HCT116 (cell line): ENCODE measurements at regions not wholly inside any gene's neighbourhood (a gene's known extent, or its start where the extent isn't known, plus 50 kb on each side); places are given as distances from the start of the nearest gene placed in this dataset.
A peak's percentile ranks its signal among the peaks of the same experiment; 100 is the strongest.

ENCODE experiments used
- ATAC-seq: fragments of 200-7000 bp; cut with Tn5 transposase; 2 replicates; pipeline ENCODE4 v1.9.1; 2020; ENCODE audit warnings: mild to moderate bottlenecking, moderate library complexity
- BruUV-seq: library from RNA; stranded (reverse); fragments of 400-500 nt; replicated peaks from 2 replicates; lab custom pipeline; 2021; lab: Mats Ljungman, UMichigan
- CTCF ChIA-PET: fragments of 300-600 bp; sonication (Branson Sonifier 250); formaldehyde crosslinking; loops from one replicate; lab custom pipeline; 2021; ENCODE audit warnings: antibody characterized with exemption; lab: Charles Lee
- POLR2A ChIA-PET: fragments of 300-600, 350-600 bp; sonication (Branson Sonifier 250); formaldehyde crosslinking; loops from one replicate; lab custom pipeline; 2021; ENCODE audit warnings: antibody characterized with exemption; lab: Charles Lee
- RAD21 ChIA-PET, 2 experiments: fragments of 300-600 bp; sonication (Branson Sonifier 250); formaldehyde crosslinking; loops; one replicate each; lab custom pipeline; 2023; ENCODE audit warnings: low total read pairs in 2 of 2; ENCODE audit not compliant: uncharacterized antibody in 2 of 2, unreplicated experiment in 2 of 2, low non-redundant PET in 1 of 2; lab: Charles Lee
- DNase-seq: peaks from one replicate; pipeline ENCODE4 v3.0.0-alpha.2; 2010; ENCODE audit warnings: low read depth, low spot score
- H2AFZ ChIP-seq: fragments of 200-600 bp; shearing (Covaris generic), sonication (generic); 2 replicates; pipeline ENCODE4 v1.6.1; 2017; ENCODE audit warnings: low read depth, mixed run types, mixed read lengths, antibody characterized with exemption, low read length; ENCODE audit not compliant: poor library complexity, severe bottlenecking
- H3K27ac ChIP-seq: 2 replicates; pipeline ENCODE4 v1.5.1; 2012; ENCODE audit warnings: low read depth, low read length
- H3K27me3 ChIP-seq: fragments of 200-600 bp; sonication (generic); 2 replicates; pipeline ENCODE4 v1.6.1; 2016; ENCODE audit warnings: mixed run types, low read length, mixed read lengths; ENCODE audit not compliant: insufficient read depth
- H3K36me3 ChIP-seq, 2 experiments: fragments of 200-500 bp in 1 of 2; fragments of 200-600 bp in 1 of 2; sonication (Bioruptor generic) in 1 of 2; sonication (generic) in 1 of 2; 2 replicates each; pipeline versions ENCODE4 v1.5.1 to v1.6.1; 2014 to 2016; ENCODE audit warnings: low read length in 2 of 2, inconsistent platforms in 1 of 2, mixed read lengths in 1 of 2, mixed run types in 1 of 2; ENCODE audit not compliant: insufficient read depth in 2 of 2, control insufficient read depth in 1 of 2
- H3K4me1 ChIP-seq, 2 experiments: fragments of 200-600 bp in 1 of 2; sonication (generic) in 1 of 2; 2 replicates each; pipeline versions ENCODE4 v1.5.1 to v1.6.1; 2012 to 2017; ENCODE audit warnings: low read length in 2 of 2, inconsistent platforms in 1 of 2, mild to moderate bottlenecking in 1 of 2, mixed read lengths in 1 of 2, mixed run types in 1 of 2, moderate library complexity in 1 of 2; ENCODE audit not compliant: insufficient read depth in 2 of 2, control insufficient read depth in 1 of 2
- H3K4me2 ChIP-seq: fragments of 200-600 bp; sonication (generic); 2 replicates; pipeline ENCODE4 v1.6.1; 2017; ENCODE audit warnings: mixed run types, low read length, mixed read lengths
- H3K4me3 ChIP-seq, 2 experiments: fragments of 200-600 bp in 1 of 2; sonication (generic) in 1 of 2; replicated peaks in 1 of 2; 2 replicates each; pipeline ENCODE4 v1.5.1; 2011 to 2016; ENCODE audit warnings: low read length in 2 of 2, control low read depth in 1 of 2, low read depth in 1 of 2, mild to moderate bottlenecking in 1 of 2, mixed read lengths in 1 of 2, mixed run types in 1 of 2
- H3K79me2 ChIP-seq: fragments of 200-600 bp; sonication (generic); 2 replicates; pipeline ENCODE4 v1.6.1; 2017; ENCODE audit warnings: mild to moderate bottlenecking, mixed run types, low read length, moderate library complexity, mixed read lengths; ENCODE audit not compliant: insufficient read depth
- H3K9ac ChIP-seq: fragments of 200-600 bp; sonication (generic); 2 replicates; pipeline ENCODE4 v1.6.1; 2016; ENCODE audit warnings: low read length, mixed read lengths
- H3K9me2 ChIP-seq: fragments of 200-600 bp; sonication (generic), shearing (Covaris generic); 2 replicates; pipeline ENCODE4 v1.6.1; 2017; ENCODE audit warnings: mixed run types, mild to moderate bottlenecking, moderate library complexity; ENCODE audit not compliant: insufficient read depth
- H3K9me3 ChIP-seq, 2 experiments: fragments of 200-500 bp in 1 of 2; fragments of 200-600 bp in 1 of 2; sonication (Bioruptor generic) in 1 of 2; sonication (generic) in 1 of 2; 2 replicates each; pipeline ENCODE4 v1.6.1; 2014 to 2017; ENCODE audit warnings: low read length in 2 of 2, mixed read lengths in 2 of 2, inconsistent platforms in 1 of 2, low read depth in 1 of 2, mild to moderate bottlenecking in 1 of 2, mixed run types in 1 of 2, moderate library complexity in 1 of 2; ENCODE audit not compliant: control insufficient read depth in 1 of 2, insufficient read depth in 1 of 2
- H4K20me1 ChIP-seq: fragments of 200-600 bp; sonication (generic), shearing (Covaris generic); 2 replicates; pipeline ENCODE4 v1.6.1; 2017; ENCODE audit warnings: mixed run types, mild to moderate bottlenecking, moderate library complexity; ENCODE audit not compliant: insufficient read depth
- CBX3 ChIP-seq: IDR thresholded peaks from 2 replicates; pipeline ENCODE4 v1.6.1; 2012; ENCODE audit warnings: low read depth
- CTCF ChIP-seq, 3 experiments: fragments of 200-600 bp in 1 of 3; sonication (generic) in 1 of 3; IDR thresholded peaks in 2 of 3; conservative IDR thresholded peaks in 1 of 3; 2 replicates each; pipeline ENCODE4 v1.5.1; 2012 to 2017; ENCODE audit warnings: low read depth in 2 of 3, low read length in 2 of 3, antibody characterized with exemption in 1 of 3, borderline replicate concordance in 1 of 3, control low read depth in 1 of 3, mild to moderate bottlenecking in 1 of 3, mixed read lengths in 1 of 3, mixed run types in 1 of 3, moderate library complexity in 1 of 3; ENCODE audit not compliant: insufficient read depth in 1 of 3
- EZH2phosphoT487 ChIP-seq: fragments of 200-600 bp; IDR thresholded peaks from 2 replicates; pipeline ENCODE4 v1.6.1; 2018; ENCODE audit warnings: antibody characterized with exemption, borderline replicate concordance
- REST ChIP-seq: IDR thresholded peaks from 2 replicates; pipeline ENCODE4 v1.6.1; 2012; ENCODE audit warnings: low read depth
- SIN3A ChIP-seq: IDR thresholded peaks from 2 replicates; pipeline ENCODE4 v1.6.1; 2012; ENCODE audit warnings: low read depth
- TCF7L2 ChIP-seq: IDR thresholded peaks from 2 replicates; pipeline ENCODE4 v1.7.0; 2011; ENCODE audit warnings: borderline replicate concordance, inconsistent platforms; ENCODE audit not compliant: insufficient read depth, insufficient read length; ENCODE audit errors: extremely low read depth
- ZFX ChIP-seq: fragments of 450-650 bp; IDR thresholded peaks from 2 replicates; pipeline ENCODE4 v1.6.1; 2017
- ZNF274 ChIP-seq: fragments of 200-500 bp; sonication (Bioruptor generic); IDR thresholded peaks from 2 replicates; pipeline ENCODE4 v1.6.1; 2014; ENCODE audit warnings: mild to moderate bottlenecking, low read depth, low read length, inconsistent platforms
- intact Hi-C: fragments of 100-400 bp; cut with micrococcal nuclease; formaldehyde crosslinking; loops from 2 replicates; pipeline ENCODE4 v1.10.0; 2022

GRCh38 chr5:77898385-77898784, 122.2 kb upstream of the TBCA start:
- Histone ChIP-seq H3K27ac (no peak overlapping the region), H3K4me3 (no peak overlapping the region), H3K9me2 (no peaks in the 10 kb centered on the region), H3K4me1 (peaks cover 7 to 15% of the 10 kb centered on the region in 2 experiments), H3K27me3 (no peaks in the 10 kb centered on the region)
- intact Hi-C loops: no loop called here
- RAD21 ChIA-PET: no interaction called here
- no peak for TF ChIP-seq CBX3
- no peak for TF ChIP-seq CTCF (IDR thresholded peaks at IDR 0.05 in 2 of 3, conservative IDR thresholded peaks at IDR 0.05 in 1 of 3; ENCODE audit: borderline replicate concordance in 1 of 3, insufficient read depth in 1 of 3, low read depth in 2 of 3, low read length in 2 of 3)
- no peak for TF ChIP-seq ZNF274
- TF ChIP-seq SIN3A: no peak
- TF ChIP-seq TCF7L2: no peak
- no peak for TF ChIP-seq ZFX
- no peak for TF ChIP-seq EZH2phosphoT487
- no peak for TF ChIP-seq REST
- TF ChIP-seq, all 23 proteins: peak for 0
- no peaks in the 10 kb centered on the region for H3K79me2 ChIP-seq
- CTCF ChIA-PET: no interaction called here
- no TSS peak for BruUV-seq
- no peak overlapping the region for H2AFZ ChIP-seq
- POLR2A ChIA-PET: no interaction called here
- H3K36me3 ChIP-seq: no peaks in the 10 kb centered on the region
- H4K20me1 ChIP-seq: no peaks in the 10 kb centered on the region
- no peak overlapping the region for H3K9ac ChIP-seq
- H3K4me2 ChIP-seq: no peak overlapping the region
- DNase-seq (no peak), ATAC-seq (0 out of 2 replicates have a peak, but pooled peaks have one; percentile 28)
- no peaks in the 10 kb centered on the region for H3K9me3 ChIP-seq
